Endodermal cell (in vitro differentiated cells): ENCODE measurements at regions not wholly inside any gene's neighbourhood (a gene's known extent, or its start where the extent isn't known, plus 50 kb on each side); places are given as distances from the start of the nearest gene placed in this dataset.
A peak's percentile ranks its signal among the peaks of the same experiment; 100 is the strongest.
"Not testable (repeated sequence)": the region's sequence is repeated elsewhere in the genome, so short reads cannot be mapped to it uniquely, and the experiment has no call there.

Experiments
- DNase-seq: peaks from one replicate; pipeline ENCODE4 v3.0.0-alpha.2; 2017
- H3K27ac ChIP-seq: 2 replicates; pipeline ENCODE4 v1.5.1; 2013; ENCODE audit warnings: mild to moderate bottlenecking, low read depth, low read length, moderate library complexity
- H3K27me3 ChIP-seq: 2 replicates; pipeline ENCODE4 v1.6.1; 2013; ENCODE audit warnings: mild to moderate bottlenecking, low read length, moderate library complexity; ENCODE audit not compliant: insufficient read depth, control insufficient read depth, poor library complexity, severe bottlenecking
- H3K36me3 ChIP-seq: 2 replicates; pipeline ENCODE4 v1.7.0; 2013; ENCODE audit warnings: mild to moderate bottlenecking, low read length, moderate library complexity; ENCODE audit not compliant: control insufficient read depth, insufficient read depth
- H3K4me1 ChIP-seq: one replicate; pipeline ENCODE4 v1.7.0; 2013; ENCODE audit warnings: low read length; ENCODE audit not compliant: control insufficient read depth, insufficient read depth
- H3K4me3 ChIP-seq: 2 replicates; pipeline ENCODE4 v1.5.1; 2013; ENCODE audit warnings: mild to moderate bottlenecking, low read length, moderate library complexity
- H3K9ac ChIP-seq: 2 replicates; pipeline ENCODE4 v1.6.1; 2013; ENCODE audit warnings: mild to moderate bottlenecking, low read length, moderate library complexity; ENCODE audit not compliant: poor library complexity, severe bottlenecking; ENCODE audit errors: extremely low read depth
- H3K9me3 ChIP-seq: 2 replicates; pipeline ENCODE4 v1.6.1; 2013; ENCODE audit warnings: mild to moderate bottlenecking, low read length, moderate library complexity; ENCODE audit not compliant: control insufficient read depth
- H3K27ac Mint-ChIP-seq: 2 replicates; pipeline ENCODE4 v1.8.0; 2020; ENCODE audit warnings: mixed read lengths
- H3K27me3 Mint-ChIP-seq: 2 replicates; pipeline ENCODE4 v1.8.0; 2021; ENCODE audit warnings: mild to moderate bottlenecking, mixed read lengths; ENCODE audit not compliant: insufficient read depth
- H3K36me3 Mint-ChIP-seq: 2 replicates; pipeline ENCODE4 v1.8.0; 2020; ENCODE audit warnings: low read depth, mixed read lengths
- H3K4me1 Mint-ChIP-seq: 2 replicates; pipeline ENCODE4 v1.8.0; 2020; ENCODE audit warnings: mixed read lengths
- H3K4me3 Mint-ChIP-seq: 2 replicates; pipeline ENCODE4 v1.8.0; 2020; ENCODE audit warnings: mild to moderate bottlenecking, moderate library complexity, mixed read lengths
- H3K9me3 Mint-ChIP-seq: 2 replicates; pipeline ENCODE4 v1.8.0; 2020; ENCODE audit warnings: mild to moderate bottlenecking, mixed read lengths
- CTCF ChIP-seq: fragments of 200-600 bp; sonication (generic); conservative IDR thresholded peaks from 2 replicates; pipeline ENCODE4 v1.5.0; 2021; ENCODE audit warnings: antibody characterized with exemption, mild to moderate bottlenecking
- WGBS, 2 experiments: methylation state at CpG; one replicate each; pipeline versions ENCODE4 v1.1.5 to v1.1.7; 2013; ENCODE audit warnings: missing lambda C conversion rate in 2 of 2, mixed read lengths in 1 of 2; ENCODE audit not compliant: insufficient coverage in 1 of 2, insufficient read length in 1 of 2; 5-methylcytosine and 5-hydroxymethylcytosine counted together

- Histone ChIP-seq H3K9me3 (peaks cover 8% of the 10 kb centered on the region), H3K4me3 (no peak overlapping the region), H3K27ac (no peak overlapping the region), H3K4me1 (no peaks in the 10 kb centered on the region), H3K27me3 (no peaks in the 10 kb centered on the region), H3K36me3 (no peaks in the 10 kb centered on the region), H3K9ac (no peak overlapping the region)
- Mint-ChIP-seq H3K4me3 (no peak overlapping the region), H3K9me3 (peaks cover 10% of the 10 kb centered on the region), H3K27me3 (no peaks in the 10 kb centered on the region), H3K27ac (no peak overlapping the region), H3K4me1 (peaks cover 4% of the 10 kb centered on the region), H3K36me3 (no peaks in the 10 kb centered on the region)
- no peak for TF ChIP-seq CTCF
- WGBS, 2 experiments, result 91 to 100% methylated on average over 1 of the region's 1 CpG
- DNase-seq, result no peak
Measured at GRCh38 chr17:20703781-20704180, 124.3 kb downstream of the CDRT15L2 start.

- H3K27me3 Mint-ChIP-seq, H3K27ac ChIP-seq, H3K36me3 ChIP-seq, H3K4me3 Mint-ChIP-seq, H3K4me1 ChIP-seq, DNase-seq, H3K36me3 Mint-ChIP-seq, H3K4me1 Mint-ChIP-seq, H3K4me3 ChIP-seq, H3K9me3 Mint-ChIP-seq, H3K27me3 ChIP-seq, H3K27ac Mint-ChIP-seq, H3K9ac ChIP-seq, H3K9me3 ChIP-seq: not testable (repeated sequence)
- 90 to 100% methylated on average over 1 of the region's 1 CpG for WGBS, 2 experiments
Measured at GRCh38 chr17:20705186-20705585, 125.7 kb downstream of the CDRT15L2 start.

- no peak for TF ChIP-seq CTCF
- Mint-ChIP-seq H3K27me3 (no peaks in the 10 kb centered on the region), H3K4me3 (no peak overlapping the region), H3K4me1 (peaks cover 4% of the 10 kb centered on the region), H3K27ac (no peak overlapping the region), H3K9me3 (peaks cover 10% of the 10 kb centered on the region), H3K36me3 (no peaks in the 10 kb centered on the region)
- Histone ChIP-seq H3K4me3 (no peak overlapping the region), H3K9ac (no peak overlapping the region), H3K27me3 (no peaks in the 10 kb centered on the region), H3K27ac (no peak overlapping the region), H3K4me1 (no peaks in the 10 kb centered on the region), H3K9me3 (peaks cover 8% of the 10 kb centered on the region), H3K36me3 (no peaks in the 10 kb centered on the region)
- no peak for DNase-seq
- 89 to 93% methylated on average over 9 to 16 of the region's 16 CpGs for WGBS, 2 experiments
Measured at GRCh38 chr17:20706751-20707373, 127.3 kb downstream of the CDRT15L2 start.

GRCh38 chr17:20708821-20709220 lies 129.3 kb downstream of the CDRT15L2 start:
- H3K27me3 Mint-ChIP-seq, H3K9ac ChIP-seq, H3K4me1 ChIP-seq, H3K4me3 Mint-ChIP-seq, H3K27me3 ChIP-seq, H3K9me3 ChIP-seq, DNase-seq, H3K27ac ChIP-seq, H3K27ac Mint-ChIP-seq, H3K4me3 ChIP-seq, H3K36me3 ChIP-seq, H3K9me3 Mint-ChIP-seq, H3K36me3 Mint-ChIP-seq, H3K4me1 Mint-ChIP-seq: not testable (repeated sequence)
- TF ChIP-seq CTCF, result peak; percentile 31
- whole genome bisulfite sequencing, 2 experiments, result 93 to 100% methylated on average over 1 to 6 of the region's 11 CpGs

GRCh38 chr17:20716481-20716880 lies 137.0 kb downstream of the CDRT15L2 start:
- not testable (repeated sequence) for H3K9me3 Mint-ChIP-seq

More at GRCh38 chr17:20716481-20716880, 137.0 kb downstream of the CDRT15L2 start:
- H3K4me3 ChIP-seq, H3K36me3 Mint-ChIP-seq, H3K36me3 ChIP-seq, H3K27ac Mint-ChIP-seq, H3K27ac ChIP-seq, H3K27me3 Mint-ChIP-seq, H3K4me1 Mint-ChIP-seq, H3K9ac ChIP-seq, H3K4me3 Mint-ChIP-seq, DNase-seq, H3K9me3 ChIP-seq, H3K27me3 ChIP-seq, H3K4me1 ChIP-seq: not testable (repeated sequence)
- WGBS, 2 experiments, result 93 to 100% methylated on average over 1 to 3 of the region's 3 CpGs
